Upper lobe of right lung (tissue), 1 donor: ENCODE measurements at regions not wholly inside any gene's neighbourhood (a gene's known extent, or its start where the extent isn't known, plus 50 kb on each side); places are given as distances from the start of the nearest gene placed in this dataset.

ENCODE experiments used
- ATAC-seq: fragments of 200-7000 bp; cut with Tn5 transposase; one replicate; pipeline ENCODE4 v1.9.1; 2020; ENCODE audit warnings: mild to moderate bottlenecking, moderate library complexity
- DNase-seq: peaks from one replicate; pipeline ENCODE4 v3.0.0-alpha.2; 2020
- H3K27ac ChIP-seq: fragments of 200-600 bp; one replicate; pipeline ENCODE4 v1.8.0; 2022
- H3K27me3 ChIP-seq: fragments of 200-600 bp; one replicate; pipeline ENCODE4 v1.8.0; 2022; ENCODE audit warnings: mild to moderate bottlenecking
- H3K36me3 ChIP-seq: fragments of 200-600 bp; one replicate; pipeline ENCODE4 v1.8.0; 2022
- H3K4me1 ChIP-seq: fragments of 200-600 bp; one replicate; pipeline ENCODE4 v1.8.0; 2022
- H3K4me3 ChIP-seq: fragments of 200-600 bp; one replicate; pipeline ENCODE4 v1.8.0; 2022; ENCODE audit warnings: mild to moderate bottlenecking
- H3K9me3 ChIP-seq: fragments of 200-600 bp; one replicate; pipeline ENCODE4 v1.8.0; 2022
- CTCF ChIP-seq: fragments of 200-600 bp; IDR thresholded peaks from one replicate; pipeline ENCODE4 v1.8.0; 2022; ENCODE audit warnings: antibody characterized with exemption
- intact Hi-C: fragments of 100-400 bp; cut with DNase I; formaldehyde crosslinking; loops from one replicate; pipeline ENCODE4 v1.11.0; 2022
- donor health status: DM: no; HTN: yes; CAD: no; lungs with severe emphysema.

GRCh38 chr7:106397994-106398393 is 113.2 kb upstream of the NAMPT start:
- no peaks in the 10 kb centered on the region for H3K36me3 ChIP-seq
- H3K27me3 ChIP-seq, result no peaks in the 10 kb centered on the region
- no peak for DNase-seq
- no peak overlapping the region for H3K4me3 ChIP-seq
- H3K9me3 ChIP-seq, result no peaks in the 10 kb centered on the region
- no peak for ATAC-seq
- no peak overlapping the region for H3K27ac ChIP-seq
- TF ChIP-seq CTCF, result no peak
- intact Hi-C loops, result no loop called here
- H3K4me1 ChIP-seq, result no peaks in the 10 kb centered on the region

- TF ChIP-seq CTCF, result no peak
These were observed 109.7 kb upstream of the NAMPT start for GRCh38 chr7:106394526-106394925.

DNA sequence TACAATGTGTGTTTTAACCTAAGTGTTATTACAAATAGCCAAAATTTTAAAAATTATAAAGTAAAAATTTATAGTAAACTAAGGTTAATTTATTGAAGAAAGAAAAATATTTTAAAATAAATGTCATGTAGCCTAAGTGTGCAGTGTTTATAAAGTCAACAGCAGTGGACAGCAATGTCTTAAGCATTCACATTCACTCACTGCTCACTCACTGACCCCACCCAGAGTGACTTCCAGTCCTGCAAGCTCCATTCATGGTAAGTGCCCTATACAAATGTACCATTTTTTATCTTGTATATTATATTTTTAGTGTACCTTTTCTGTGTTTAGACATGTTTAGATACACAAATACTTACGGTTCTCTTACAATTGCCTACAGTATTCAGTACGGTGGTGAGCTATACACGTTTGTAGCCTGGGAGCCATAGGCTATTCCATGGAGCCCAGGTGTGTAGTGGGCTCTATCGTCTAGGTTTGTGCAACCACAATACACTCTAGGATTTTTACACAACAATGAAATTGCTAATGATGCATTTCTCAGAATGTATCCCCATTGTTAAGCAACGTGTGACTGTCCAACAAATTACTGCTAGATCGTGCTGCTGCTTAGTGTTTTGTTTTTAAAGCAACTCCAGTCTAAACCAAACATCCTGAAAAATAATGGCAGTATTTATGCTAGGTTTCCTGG is 108.9 kb upstream of the NAMPT start:
- TF ChIP-seq CTCF, result no peak
- Histone ChIP-seq H3K4me1 (no peaks in the 10 kb centered on the region), H3K9me3 (no peaks in the 10 kb centered on the region), H3K27ac (no peak overlapping the region), H3K36me3 (no peaks in the 10 kb centered on the region), H3K4me3 (no peak overlapping the region), H3K27me3 (no peaks in the 10 kb centered on the region)
- DNase-seq (no peak), ATAC-seq (no peak)
- intact Hi-C loops, result no loop called here

More at GRCh38 chr7:106394526-106394925, 109.7 kb upstream of the NAMPT start:
- intact Hi-C loops, result no loop called here
- no peak for ATAC-seq
- Histone ChIP-seq H3K27ac (no peak overlapping the region), H3K27me3 (no peaks in the 10 kb centered on the region), H3K36me3 (no peaks in the 10 kb centered on the region), H3K4me3 (no peak overlapping the region), H3K9me3 (no peaks in the 10 kb centered on the region), H3K4me1 (no peaks in the 10 kb centered on the region)
- DNase-seq, result no peak

- H3K27me3 ChIP-seq, result no peaks in the 10 kb centered on the region
- no peaks in the 10 kb centered on the region for H3K36me3 ChIP-seq
- H3K27ac ChIP-seq, result no peak overlapping the region
- ATAC-seq, result no peak
- H3K4me3 ChIP-seq, result no peak overlapping the region
- TF ChIP-seq CTCF, result no peak
- no peak for DNase-seq
- intact Hi-C loops, result no loop called here
- H3K9me3 ChIP-seq, result no peaks in the 10 kb centered on the region
- no peaks in the 10 kb centered on the region for H3K4me1 ChIP-seq
These were observed 107.8 kb upstream of the NAMPT start for GRCh38 chr7:106392590-106392989.

DNA sequence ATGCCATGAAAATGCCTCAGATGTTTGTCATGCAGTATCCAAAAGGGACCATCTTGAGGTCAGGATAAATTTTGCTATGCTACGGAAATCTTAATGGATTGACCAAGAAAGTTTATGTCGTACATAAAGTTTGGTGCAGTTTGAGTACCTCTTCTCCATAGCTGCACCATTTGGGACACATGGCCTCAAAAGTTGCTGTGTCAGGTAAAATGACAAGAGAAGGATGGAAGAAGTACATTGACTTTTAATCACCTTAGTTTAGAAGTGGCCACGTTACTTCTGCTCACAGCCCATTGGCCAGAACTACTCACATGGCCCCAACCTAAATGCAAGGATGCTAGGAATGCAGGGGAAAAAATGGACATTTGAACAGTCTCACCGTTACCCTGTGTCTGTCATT is 107.4 kb upstream of the NAMPT start:
- Histone ChIP-seq H3K9me3 (no peaks in the 10 kb centered on the region), H3K4me1 (no peaks in the 10 kb centered on the region), H3K27me3 (no peaks in the 10 kb centered on the region), H3K27ac (no peak overlapping the region), H3K36me3 (no peaks in the 10 kb centered on the region), H3K4me3 (no peak overlapping the region)
- intact Hi-C loops, result no loop called here
- no peak for TF ChIP-seq CTCF
- DNase-seq, result no peak
- no peak for ATAC-seq

GRCh38 chr7:106386958-106387357 is 102.2 kb upstream of the NAMPT start:
- no peak for TF ChIP-seq CTCF
- ATAC-seq (no peak), DNase-seq (no peak)
- Histone ChIP-seq H3K4me1 (no peaks in the 10 kb centered on the region), H3K27me3 (no peaks in the 10 kb centered on the region), H3K9me3 (no peaks in the 10 kb centered on the region), H3K36me3 (no peaks in the 10 kb centered on the region), H3K4me3 (no peak overlapping the region), H3K27ac (no peak overlapping the region)
- intact Hi-C loops, result no loop called here
